ENCODE measurements at regions not wholly inside any gene's neighbourhood (a gene's known extent, or its start where the extent isn't known, plus 50 kb on each side); places are given as distances from the start of the nearest gene placed in this dataset.
"Not testable (repeated sequence)": the region's sequence is repeated elsewhere in the genome, so short reads cannot be mapped to it uniquely, and the experiment has no call there.

- no peak for DNase-seq (ENCODE audit: low read depth in 4 of 4, low spot score in 3 of 4)
Measured at GRCh38 chr2:144648837-144649465, 129.0 kb upstream of the ZEB2 start.

- no peak for DNase-seq (ENCODE audit: low read depth in 4 of 4, low spot score in 3 of 4)
Measured at GRCh38 chr2:144645083-144645778, 125.3 kb upstream of the ZEB2 start.

- no peak for DNase-seq (ENCODE audit: low read depth in 4 of 4, low spot score in 3 of 4)
Measured at GRCh38 chr2:144644549-144644948, 124.6 kb upstream of the ZEB2 start.

- no peak for DNase-seq (ENCODE audit: low read depth in 4 of 4, low spot score in 3 of 4)
Measured at GRCh38 chr2:144643537-144644336, 123.8 kb upstream of the ZEB2 start.

GRCh38 chr2:144642856-144643255 lies 122.9 kb upstream of the ZEB2 start:
- DNase-seq (ENCODE audit: low read depth in 4 of 4, low spot score in 3 of 4): no peak

- no peak for DNase-seq (ENCODE audit: low read depth in 4 of 4, low spot score in 3 of 4)
Measured at GRCh38 chr2:144642131-144642530, 122.2 kb upstream of the ZEB2 start.

- not testable (repeated sequence) for DNase-seq (ENCODE audit: low read depth in 4 of 4, low spot score in 3 of 4)
Measured at GRCh38 chr2:144638250-144638649, 118.3 kb upstream of the ZEB2 start.

GRCh38 chr2:144636860-144637259 lies 116.9 kb upstream of the ZEB2 start:
- DNase-seq (ENCODE audit: low read depth in 4 of 4, low spot score in 3 of 4): not testable (repeated sequence)

GRCh38 chr2:144632809-144633208 lies 112.9 kb upstream of the ZEB2 start:
- DNase-seq (ENCODE audit: low read depth in 4 of 4, low spot score in 3 of 4): no peak

GRCh38 chr2:144631636-144632035 lies 111.7 kb upstream of the ZEB2 start:
- DNase-seq (ENCODE audit: low read depth in 4 of 4, low spot score in 3 of 4): no peak

- no peak for DNase-seq (ENCODE audit: low read depth in 4 of 4, low spot score in 3 of 4)
Measured at GRCh38 chr2:144630459-144631215, 110.7 kb upstream of the ZEB2 start.

- no peak for DNase-seq (ENCODE audit: low read depth in 4 of 4, low spot score in 3 of 4)
Measured at GRCh38 chr2:144629935-144630334, 110.0 kb upstream of the ZEB2 start.

GRCh38 chr2:144628566-144628965 lies 108.6 kb upstream of the ZEB2 start:
- DNase-seq (ENCODE audit: low read depth in 4 of 4, low spot score in 3 of 4): no peak

- no peak for DNase-seq (ENCODE audit: low read depth in 4 of 4, low spot score in 3 of 4)
Measured at GRCh38 chr2:144625626-144626025, 105.7 kb upstream of the ZEB2 start.

GRCh38 chr2:144625226-144625625 lies 105.3 kb upstream of the ZEB2 start:
- no peak for DNase-seq (ENCODE audit: low read depth in 4 of 4, low spot score in 3 of 4)

GRCh38 chr2:144624451-144624850 lies 104.5 kb upstream of the ZEB2 start:
- no peak for DNase-seq (ENCODE audit: low read depth in 4 of 4, low spot score in 3 of 4)

- not testable (repeated sequence) for DNase-seq (ENCODE audit: low read depth in 4 of 4, low spot score in 3 of 4)
Measured at GRCh38 chr2:144622373-144622772, 102.5 kb upstream of the ZEB2 start.

GRCh38 chr2:144621266-144621665 lies 101.3 kb upstream of the ZEB2 start:
- DNase-seq (ENCODE audit: low read depth in 4 of 4, low spot score in 3 of 4): no peak

- DNase-seq (ENCODE audit: low read depth in 4 of 4, low spot score in 3 of 4): no peak
Measured at GRCh38 chr2:144619760-144620159, 99.8 kb upstream of the ZEB2 start.

- not testable (repeated sequence) for DNase-seq (ENCODE audit: low read depth in 4 of 4, low spot score in 3 of 4)
Measured at GRCh38 chr2:144617171-144617570, 97.3 kb upstream of the ZEB2 start.
